NCI-H1417 (cell line): ENCODE measurements at regions not wholly inside any gene's neighbourhood (a gene's known extent, or its start where the extent isn't known, plus 50 kb on each side); places are given as distances from the start of the nearest gene placed in this dataset.

Source experiments
- DNase-seq, 3 experiments: peaks; one replicate each; lab custom pipeline; 2025; lab: John Stamatoyannopoulos, UW

DNA sequence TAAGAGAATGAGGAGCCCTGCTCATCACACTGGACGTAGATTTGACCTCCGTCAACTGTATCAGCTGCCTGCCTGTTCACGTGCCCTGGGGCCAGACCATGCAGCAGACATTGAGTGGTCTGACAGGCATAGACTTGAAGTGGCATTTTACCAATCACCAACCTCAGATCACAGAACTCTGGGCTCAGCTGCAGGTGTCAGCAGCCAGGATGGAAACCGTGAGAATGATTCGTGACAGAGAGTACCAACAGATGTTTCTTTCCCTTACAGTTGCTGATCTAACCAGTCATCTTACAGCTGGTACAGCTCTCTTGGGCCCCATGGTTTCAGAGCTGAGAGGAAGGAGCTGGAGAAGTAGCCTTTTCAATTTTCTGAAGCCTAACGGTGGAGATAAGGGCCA is 148.9 kb downstream of the EN1 start:
- DNase-seq, result no peak

DNA sequence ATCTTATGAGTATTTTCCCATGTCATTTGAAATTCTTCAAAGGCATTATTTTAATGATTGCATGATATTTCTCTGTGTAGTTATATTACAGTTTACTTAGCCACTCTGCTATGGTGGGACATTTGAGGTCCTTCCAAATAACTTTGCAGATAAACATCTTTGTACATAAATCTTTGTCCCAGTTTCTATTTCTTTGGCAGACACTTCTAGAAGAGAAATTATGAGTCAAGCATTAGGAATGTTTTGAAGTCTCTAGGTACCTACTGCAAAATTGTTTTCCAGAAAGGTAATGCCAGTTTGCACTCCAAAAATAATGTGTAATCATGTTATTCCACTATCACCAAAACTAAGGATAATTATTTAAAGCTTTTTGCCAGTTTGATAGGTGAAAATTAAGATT is 149.7 kb downstream of the EN1 start:
- DNase-seq, result no peak

DNA sequence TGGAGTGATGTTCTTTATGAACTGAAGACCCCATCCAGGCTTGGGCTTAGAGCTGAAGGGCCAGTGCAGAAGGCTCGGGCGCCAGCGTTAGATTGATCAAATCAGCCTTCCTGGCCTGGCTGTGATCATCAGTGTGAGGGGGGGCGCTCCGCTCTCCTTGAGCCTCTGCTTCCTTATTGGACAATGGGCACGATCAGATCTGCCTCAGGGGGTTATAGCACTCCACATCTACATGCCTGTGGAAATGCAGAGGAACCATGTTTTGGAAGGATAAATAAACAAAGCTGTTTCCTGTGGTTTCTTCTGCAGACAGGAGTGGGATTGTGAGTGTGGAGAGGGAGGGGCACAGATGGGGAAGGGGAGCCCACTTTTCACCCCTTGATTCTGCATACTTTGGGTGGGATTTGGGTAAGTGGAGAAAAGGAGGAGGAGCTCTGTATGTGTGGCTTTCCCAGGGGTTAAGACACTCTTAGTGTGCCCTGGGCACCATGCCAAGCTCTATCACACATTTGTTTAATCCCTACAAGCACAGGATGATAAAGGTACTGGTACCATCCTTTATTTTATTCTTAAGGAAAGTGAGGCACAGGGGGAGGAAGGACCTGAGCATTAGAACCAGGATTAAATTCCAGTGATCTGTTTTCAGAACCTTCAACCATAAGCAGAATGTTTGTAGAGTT is 150.5 kb downstream of the EN1 start:
- peak in 1 of 3 experiments; percentile 20 for DNase-seq

DNA sequence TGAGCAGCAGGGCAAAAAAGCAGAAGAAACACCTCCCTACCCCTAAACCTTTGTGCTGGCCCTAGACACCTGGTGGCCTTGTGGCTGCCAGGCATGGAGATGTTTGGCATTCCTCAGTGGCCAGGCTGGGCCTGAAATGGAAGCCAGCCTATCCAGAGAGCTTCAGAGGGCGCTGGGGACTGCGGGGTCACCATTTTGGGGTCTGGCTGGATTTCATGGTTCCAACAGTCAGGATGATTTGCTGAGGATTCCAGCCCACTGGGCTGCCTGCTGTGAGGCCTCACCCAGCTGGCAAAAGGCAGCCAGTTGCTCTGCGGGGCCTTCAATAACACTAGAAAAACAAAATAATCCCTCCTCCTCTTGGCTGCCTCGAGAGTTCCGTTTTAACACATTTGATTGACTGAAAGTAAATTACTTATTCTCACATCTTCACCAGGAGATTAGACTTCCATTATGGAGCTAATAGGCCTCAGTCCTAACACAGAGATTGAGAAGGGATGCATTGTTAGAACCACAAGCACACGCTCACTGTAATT is 154.1 kb downstream of the EN1 start:
- no peak for DNase-seq

DNA sequence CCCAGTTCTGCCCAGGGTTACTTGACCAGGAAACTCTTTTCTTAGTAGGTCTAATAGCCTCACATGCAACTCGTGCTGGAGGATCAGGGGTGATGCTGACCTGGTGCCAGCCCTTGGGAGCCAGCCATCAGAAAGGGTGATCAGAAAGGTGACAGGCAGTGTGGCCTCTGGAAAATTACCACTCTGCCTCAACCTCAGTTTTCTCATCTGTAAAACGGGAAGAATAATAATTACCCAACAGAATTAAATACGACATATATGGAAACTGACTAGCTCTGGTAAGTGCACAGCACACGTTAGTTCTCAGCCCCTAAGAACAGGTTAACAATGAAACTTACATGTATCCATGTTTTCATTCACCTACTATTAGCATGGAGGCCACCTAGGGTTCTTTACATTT is 157.6 kb downstream of the EN1 start:
- DNase-seq, result no peak

DNA sequence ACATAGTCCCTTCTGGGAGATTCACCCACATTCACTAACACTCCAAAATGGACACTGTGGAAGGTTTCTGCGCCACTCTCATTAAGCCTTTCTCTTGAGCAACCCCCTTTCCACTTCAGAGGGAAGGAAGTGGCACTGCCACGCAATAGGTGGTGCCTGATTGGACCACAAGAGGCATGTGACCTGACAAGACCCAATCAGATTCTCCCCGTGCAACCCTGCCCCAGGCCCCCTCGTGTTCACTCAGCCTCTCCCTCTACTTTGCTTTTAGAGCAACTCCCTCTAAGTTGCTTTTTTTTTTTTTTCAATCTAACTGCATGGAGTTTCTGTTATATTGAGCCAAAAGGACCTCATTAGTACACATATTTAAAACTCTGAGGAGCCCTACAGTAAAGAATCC is 158.0 kb downstream of the EN1 start:
- DNase-seq, result no peak

DNA sequence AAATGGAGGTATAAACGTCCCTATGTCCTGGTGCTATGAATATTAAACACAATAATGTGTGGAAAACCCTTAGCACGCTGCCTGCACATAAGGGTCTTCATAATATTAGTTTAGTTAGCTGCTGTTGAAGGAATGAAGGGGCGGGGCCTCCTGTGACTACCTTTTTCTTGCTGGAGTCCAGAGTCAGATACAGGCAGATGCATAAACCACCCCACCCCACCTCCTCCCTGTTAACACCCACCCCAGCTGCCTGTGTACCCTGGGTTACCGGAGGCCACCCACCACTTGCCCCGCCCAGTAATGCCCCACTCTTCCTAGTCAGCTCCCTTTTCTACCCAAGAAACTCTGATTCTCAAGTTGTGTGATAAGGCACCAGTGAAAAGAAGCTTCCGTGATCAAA is 158.4 kb downstream of the EN1 start:
- DNase-seq, result no peak

DNA sequence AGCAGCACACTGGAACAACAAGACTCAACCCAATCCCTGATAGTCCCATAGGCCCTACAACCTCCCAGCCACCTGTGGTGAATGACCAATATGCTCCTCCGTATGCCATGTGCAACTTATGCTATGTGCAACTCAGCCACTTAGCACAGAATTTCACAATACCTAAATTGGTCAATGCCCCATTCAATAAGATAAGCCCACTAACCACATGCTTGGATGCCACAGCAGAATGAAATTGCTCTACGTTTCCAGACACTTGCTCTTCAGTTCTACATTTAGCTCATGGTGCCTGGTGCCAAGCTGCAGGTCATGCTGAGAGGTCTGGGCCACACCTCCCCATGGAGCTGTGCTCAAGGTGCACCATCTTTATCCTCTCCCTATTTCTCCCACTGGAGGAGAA is 159.8 kb downstream of the EN1 start:
- no peak for DNase-seq

DNA sequence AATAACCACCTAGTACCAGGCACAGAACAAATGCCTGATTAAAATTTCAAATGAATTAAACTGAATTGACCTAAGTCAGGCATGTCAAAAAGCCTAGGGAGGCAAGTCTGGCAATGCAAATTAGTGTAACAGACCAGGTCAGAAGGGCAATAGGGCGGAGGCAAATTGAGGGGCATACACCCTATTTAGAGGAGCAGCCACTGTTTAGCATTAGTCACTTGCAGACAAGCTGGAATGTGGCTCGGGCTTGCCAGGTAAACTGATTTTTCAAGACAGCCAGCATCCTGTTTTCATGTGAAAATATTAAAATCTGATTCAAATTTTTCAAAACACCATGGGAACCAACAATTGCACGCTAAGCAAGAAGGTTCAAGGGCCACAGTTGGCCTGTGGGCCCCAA is 160.3 kb downstream of the EN1 start:
- DNase-seq, result no peak

DNA sequence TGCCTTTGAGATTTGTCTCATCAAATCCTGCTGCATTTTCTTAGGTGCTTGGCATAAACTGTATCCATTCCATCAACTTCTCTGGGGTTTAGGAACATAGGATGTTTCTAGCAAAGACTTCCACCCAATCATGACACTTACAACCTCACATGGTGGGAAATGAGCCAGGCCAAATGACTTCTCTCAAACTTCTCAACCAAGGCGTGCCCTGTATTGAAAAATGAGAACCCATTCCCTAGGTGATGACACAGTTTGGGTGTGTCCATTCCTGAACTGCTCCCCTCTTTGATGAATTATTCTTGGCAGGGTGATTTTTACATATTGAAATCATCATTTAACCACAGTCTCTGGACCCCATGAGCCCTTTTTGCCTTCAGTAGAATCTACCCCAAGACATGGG is 161.1 kb downstream of the EN1 start:
- no peak for DNase-seq

DNA sequence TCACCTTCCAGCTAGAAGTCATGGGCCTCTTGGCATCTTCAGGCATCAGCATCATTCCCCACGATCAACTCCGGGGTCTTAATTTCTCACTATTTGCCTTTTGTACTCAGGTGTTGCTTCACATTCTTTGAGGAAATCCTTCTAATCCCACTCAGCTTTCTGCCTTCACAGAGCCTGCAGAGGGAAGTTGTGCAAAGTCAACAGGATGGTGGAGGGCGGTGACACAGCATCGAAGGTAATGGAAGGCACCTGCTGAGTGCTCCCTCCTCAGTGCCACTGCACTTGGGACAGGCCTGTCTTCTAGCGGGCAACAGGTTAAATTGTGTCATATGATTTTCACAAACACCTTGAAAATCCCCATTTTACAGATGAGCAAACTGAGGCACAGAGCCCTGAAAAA is 164.0 kb downstream of the EN1 start:
- no peak for DNase-seq

DNA sequence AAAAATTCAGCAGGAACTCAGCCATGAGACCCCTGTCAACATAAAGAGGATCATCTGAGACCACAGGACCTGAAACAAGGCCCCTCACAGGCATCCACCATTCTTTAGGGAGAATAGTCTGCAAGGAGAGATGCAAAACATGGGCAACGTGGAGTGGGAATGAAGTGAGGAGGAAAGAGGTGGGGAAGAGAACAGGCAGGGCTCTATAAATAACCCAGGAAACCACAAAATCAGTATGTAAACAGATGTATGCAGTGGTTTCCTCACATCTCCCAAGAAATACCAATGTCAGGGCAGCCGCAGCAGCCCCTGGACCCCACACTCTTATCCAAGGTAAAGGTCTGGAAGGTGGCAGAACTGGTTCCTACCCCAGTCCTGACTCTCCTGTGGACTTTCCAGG is 168.5 kb downstream of the EN1 start:
- DNase-seq, result no peak

DNA sequence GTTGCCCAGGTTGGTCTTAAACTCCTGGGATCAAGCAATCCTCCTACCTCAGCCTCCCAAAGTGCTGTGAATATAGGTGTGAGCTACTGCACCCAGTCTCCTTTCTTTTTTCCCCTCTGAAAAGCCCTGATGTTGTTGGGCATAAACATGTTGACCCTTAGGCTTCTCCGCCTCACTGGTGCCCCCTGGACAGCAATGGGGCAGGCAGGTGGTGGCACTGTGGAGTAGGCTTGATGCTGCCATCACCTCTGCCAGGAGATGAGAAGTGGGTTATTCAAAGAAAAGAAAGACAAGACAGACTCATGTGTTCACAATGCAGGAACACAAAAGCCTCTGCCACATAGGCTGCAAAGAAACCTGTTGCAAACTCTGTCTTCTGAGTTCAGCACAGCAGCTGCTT is 169.9 kb downstream of the EN1 start:
- DNase-seq, result no peak

DNA sequence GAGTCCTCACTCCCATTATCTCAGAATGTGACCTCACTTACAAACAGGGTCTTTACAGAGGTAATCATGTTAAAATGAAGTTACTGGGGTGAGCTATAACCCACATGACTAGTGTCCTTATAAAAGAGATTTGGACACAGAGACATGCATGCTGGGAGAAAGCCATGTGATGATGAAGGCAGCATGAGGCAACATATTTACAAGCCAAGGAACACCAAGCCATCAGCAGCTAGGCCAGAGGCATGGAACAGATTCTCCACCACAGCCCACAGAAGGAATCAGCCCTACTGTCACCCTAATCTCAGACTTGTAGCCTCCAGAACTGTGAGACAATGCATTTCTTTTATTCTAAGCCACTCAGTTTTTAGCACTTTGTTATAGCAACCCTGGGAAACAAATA is 171.9 kb downstream of the EN1 start:
- no peak for DNase-seq

DNA sequence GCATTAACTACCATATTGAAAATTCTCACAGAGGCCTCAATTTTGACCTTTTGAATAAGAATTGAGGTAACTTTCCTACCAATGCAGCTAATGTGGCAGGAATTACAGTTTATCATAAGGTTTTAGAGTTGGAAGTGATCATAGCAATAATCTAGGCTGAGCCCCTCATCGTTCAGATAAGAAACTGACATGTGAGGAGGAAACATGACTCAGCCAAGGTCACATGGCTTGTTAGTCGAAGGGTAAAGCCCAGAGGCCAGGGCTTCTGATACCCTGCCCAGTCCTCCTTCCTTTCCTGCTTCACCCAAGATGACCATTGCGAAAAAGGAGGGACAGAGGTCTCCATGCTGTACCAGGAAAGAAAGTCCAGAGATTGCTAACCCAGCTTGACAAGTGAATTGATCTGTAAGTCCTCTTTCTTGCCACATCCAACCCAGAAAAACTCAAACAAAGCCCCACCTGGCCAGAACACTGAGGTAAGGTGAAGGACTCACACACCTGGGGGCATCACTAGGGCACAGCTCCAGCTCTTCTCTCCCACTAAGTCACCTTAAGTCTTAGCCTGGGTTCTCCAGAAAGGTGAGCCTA is 174.8 kb downstream of the EN1 start:
- DNase-seq, result no peak

DNA sequence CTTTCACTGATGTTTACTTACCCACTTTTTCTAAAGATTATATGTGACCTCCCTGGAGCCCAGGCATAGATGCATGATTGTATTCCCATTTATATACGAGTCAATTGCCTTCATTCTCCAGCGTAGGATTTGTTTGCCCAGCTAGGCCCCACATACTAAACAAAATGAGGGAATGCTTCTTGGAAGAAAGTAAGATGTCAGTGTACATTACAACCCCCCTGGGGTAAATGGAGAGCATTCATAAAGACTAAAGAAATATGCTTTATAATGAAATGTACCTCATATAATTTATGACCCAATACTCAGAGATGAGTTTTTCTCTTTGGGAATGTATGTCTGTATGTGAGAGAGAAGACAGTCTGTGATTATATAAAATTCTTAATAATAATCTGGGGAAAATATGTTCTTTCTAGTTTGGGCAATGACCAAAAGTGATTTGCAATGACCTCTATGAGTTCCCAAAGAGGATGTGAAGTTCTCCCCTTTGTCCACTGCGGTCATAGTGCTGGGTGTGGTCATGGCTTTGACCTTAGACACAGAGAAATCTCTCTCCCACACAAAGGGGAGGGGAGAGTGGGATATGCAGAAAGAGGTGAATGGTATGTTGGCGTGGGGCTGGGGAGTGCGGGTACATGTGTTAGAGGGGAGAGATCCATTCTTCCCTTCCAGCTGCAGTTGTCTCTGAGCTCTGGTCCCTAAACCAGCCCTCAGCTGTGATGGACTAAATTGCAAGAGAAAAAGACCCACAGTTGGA is 175.6 kb downstream of the EN1 start:
- DNase-seq, result no peak

DNA sequence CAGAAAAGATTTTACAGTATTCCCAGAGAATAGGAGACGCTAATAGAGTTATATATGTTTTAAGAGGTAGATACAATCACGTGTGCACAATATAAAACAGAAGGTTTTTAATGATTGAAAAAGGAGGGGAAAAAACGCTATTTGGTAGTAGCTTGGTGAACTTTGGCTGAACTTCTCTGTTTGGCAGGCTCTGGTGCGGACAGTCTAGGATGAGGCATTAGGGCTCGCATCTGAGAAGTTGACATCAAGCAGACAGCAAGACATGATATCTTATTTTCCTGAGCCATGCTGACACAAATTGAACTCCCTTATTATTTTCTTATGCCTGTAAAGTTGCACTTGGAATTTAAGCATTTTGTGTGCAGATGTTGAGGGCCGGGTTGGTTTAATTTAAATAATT is 176.6 kb downstream of the EN1 start:
- no peak for DNase-seq

DNA sequence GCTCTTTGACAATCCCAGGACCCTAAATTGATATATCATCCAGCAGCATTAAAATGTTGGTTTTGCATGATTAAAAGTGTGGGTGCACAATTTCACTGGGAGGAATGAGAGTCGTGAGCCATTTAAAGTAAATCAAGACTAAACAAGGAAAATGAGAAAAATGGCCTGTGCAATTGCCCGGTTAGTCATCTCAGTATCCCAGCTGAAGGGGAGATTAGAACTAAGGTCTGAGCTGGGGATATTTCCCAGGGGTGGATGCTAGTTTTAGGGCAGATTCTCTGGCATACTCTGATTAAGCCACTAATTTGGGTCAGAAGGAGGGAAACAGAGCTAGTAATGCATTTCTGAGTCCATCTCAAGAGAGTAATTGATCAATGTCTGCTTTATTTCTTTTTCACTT is 177.2 kb downstream of the EN1 start:
- DNase-seq, result no peak

DNA sequence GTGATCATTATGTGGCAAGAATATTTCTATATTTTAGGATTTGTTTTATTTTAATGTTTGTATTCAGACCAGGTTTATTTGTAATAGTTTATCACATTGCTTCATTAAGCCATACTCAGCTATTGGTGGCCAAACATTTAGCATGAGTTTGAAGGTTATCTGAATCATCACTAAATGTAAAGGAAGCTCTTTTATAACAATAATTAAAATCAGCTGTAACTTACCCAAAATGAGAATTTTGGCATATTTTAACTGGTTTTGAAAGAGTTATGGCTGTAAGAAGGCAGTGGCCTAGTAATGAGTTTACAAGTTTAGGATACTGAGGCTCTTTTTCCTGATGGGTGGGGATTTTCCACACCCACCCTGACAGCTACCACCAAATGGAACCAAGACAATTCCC is 177.8 kb downstream of the EN1 start:
- DNase-seq, result no peak

DNA sequence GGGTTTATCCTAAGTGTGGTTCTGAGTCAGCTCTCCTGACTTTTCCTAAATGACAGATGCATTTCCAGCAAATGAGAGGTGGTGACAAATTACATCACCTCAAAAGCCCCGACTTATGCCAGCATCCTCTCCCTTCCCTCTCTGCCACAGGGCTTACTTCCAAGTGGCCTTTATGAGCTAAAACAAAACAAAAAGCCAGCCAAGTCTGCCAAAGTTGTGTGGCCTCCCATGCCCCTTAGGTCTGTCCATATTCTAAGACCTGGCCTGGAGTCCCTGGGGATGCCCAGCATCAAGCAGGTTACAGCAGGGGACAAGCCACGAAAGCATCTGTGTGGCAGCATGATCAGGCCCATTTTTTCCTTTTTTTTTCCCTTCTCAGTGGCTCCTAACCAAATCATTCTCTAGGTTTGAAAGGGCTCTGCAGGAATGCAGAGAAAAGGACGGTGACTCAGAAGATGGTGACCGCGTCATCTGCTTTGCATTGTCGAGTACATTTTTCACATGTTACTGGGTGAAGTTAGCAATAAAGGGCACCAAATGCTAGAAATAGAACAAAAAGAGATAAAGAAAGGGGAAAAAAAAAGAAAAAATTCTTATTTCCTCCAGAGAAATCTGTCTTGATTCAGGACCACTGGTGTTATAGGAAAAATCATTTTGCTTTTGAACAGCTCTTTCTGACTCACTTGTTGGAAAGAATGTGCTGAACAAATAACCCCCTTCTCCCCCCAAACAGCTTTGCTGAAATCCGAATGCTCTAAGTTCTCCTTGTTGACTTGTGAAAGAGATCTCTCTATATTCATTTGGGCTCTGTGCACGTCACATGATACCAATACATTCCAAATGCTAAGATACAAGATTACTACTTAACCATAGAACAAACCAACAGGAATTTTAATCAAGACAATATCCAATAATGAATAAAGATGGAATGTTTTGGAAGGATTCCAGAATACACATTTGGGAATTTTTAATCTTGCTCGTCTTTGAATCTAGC is 178.7 kb downstream of the EN1 start:
- no peak for DNase-seq

DNA sequence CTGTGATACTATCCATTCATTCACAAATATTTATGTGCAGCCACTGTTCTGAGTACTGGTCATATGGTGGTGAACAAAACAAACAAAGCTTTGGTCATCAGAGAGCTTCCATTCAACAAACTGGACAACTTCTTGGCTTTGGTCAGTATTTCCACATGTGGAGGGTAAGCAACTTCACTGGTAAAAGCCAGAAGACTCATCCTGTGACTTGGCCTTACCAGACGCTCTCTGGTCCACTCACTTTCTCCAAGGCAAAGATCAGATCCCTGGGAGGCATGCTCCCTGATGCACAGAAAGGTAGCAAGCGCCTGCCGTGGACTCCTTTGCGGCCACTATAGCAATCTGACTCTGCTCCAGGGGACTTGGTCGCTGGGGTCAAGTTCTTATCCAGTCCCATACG is 179.5 kb downstream of the EN1 start:
- DNase-seq, result no peak

DNA sequence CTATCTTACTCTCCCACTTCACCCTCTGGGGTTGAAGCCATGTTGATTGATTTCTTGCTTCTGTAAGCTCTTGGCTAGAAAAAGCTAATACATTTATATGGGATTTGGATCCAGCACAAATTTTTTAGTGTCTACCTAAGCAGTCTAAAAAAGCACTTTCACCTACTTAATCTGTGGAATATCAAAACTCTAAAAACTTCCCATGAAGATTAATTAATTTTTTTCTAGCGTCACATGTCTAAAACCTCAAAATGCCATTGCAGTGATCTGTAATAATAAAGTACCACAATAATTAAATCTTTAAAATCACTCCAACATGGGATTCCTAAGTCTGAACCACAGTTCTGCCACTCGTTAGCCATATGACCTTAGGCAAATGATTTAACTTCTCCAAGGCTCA is 180.1 kb downstream of the EN1 start:
- no peak for DNase-seq
